Nephron progenitor cell (in vitro differentiated cells): ENCODE measurements at regions not wholly inside any gene's neighbourhood (a gene's known extent, or its start where the extent isn't known, plus 50 kb on each side); places are given as distances from the start of the nearest gene placed in this dataset.
A peak's percentile ranks its signal among the peaks of the same experiment; 100 is the strongest.

Source experiments
- DNase-seq: peaks from one replicate; pipeline ENCODE4 v3.0.0; 2021
- H3K27ac Mint-ChIP-seq: 2 replicates; pipeline ENCODE4 v1.8.0; 2021; ENCODE audit warnings: mild to moderate bottlenecking, moderate library complexity, mixed read lengths
- H3K27me3 Mint-ChIP-seq: 2 replicates; pipeline ENCODE4 v1.8.0; 2021; ENCODE audit warnings: mild to moderate bottlenecking, low read depth, mixed read lengths; ENCODE audit not compliant: poor library complexity
- H3K36me3 Mint-ChIP-seq: 2 replicates; pipeline ENCODE4 v1.8.0; 2021; ENCODE audit warnings: low read depth, mixed read lengths
- H3K4me1 Mint-ChIP-seq: 2 replicates; pipeline ENCODE4 v1.8.0; 2021; ENCODE audit warnings: mixed read lengths
- H3K4me3 Mint-ChIP-seq: 2 replicates; pipeline ENCODE4 v1.8.0; 2021; ENCODE audit warnings: mild to moderate bottlenecking, moderate library complexity, mixed read lengths
- H3K9me3 Mint-ChIP-seq: 2 replicates; pipeline ENCODE4 v1.8.0; 2021; ENCODE audit warnings: mild to moderate bottlenecking, moderate library complexity, mixed read lengths
- TF ChIP-seq, protein P1 (sequence below): fragments of 200-600 bp; sonication (generic); IDR thresholded peaks from 2 replicates; pipeline ENCODE4 v1.5.0; 2021; ENCODE audit warnings: antibody characterized with exemption

DNA sequence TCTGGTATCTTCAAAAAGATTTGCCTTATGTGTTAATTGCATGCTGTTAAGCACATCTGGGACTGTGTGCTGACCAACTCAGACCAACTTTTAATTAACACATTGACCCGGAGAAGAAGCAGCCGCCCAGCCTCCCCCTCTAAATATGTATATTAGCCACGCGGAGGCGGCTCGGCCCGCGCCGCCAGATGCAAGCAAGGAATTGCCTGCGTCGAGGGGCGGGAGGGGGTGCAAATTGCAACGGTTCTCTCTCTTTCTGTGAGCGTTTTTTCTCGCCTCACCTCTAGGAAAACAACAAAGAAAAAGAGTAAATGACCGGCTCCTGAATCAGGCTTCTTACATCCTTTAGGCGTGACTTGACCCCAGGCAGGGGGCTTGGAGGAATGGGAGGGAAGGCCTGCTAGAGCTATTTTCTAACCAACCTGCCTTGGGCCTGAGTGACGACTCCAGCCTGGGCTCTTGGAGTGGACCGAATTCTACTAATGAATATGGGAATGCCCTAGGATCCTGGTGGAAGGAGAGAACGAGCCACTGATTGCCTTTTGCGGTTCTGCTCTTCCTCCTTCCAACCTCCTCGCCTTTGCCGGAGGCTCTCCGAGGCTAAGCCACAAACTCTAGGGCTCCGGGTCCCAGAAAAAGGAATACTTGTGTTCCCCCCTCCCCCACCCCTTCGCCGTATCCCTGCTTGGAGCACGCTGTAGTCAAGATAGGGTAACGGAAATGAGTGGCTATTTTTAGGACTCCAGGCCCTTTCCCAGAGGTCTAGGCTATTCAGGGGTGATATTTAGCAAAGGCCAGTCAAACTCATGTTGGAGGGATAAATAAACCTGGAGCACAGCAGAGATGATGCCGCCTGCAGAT, 417.0 kb upstream of the ESRRG start:
- Mint-ChIP-seq H3K9me3 (peaks cover 11% of the 10 kb centered on the region), H3K4me3 (peak overlapping the region; percentile 76), H3K4me1 (peaks cover 48% of the 10 kb centered on the region), H3K27me3 (peaks cover 78% of the 10 kb centered on the region), H3K36me3 (peaks cover 6% of the 10 kb centered on the region), H3K27ac (no peak overlapping the region)
- peak; percentile 20 for DNase-seq
- TF ChIP-seq, protein P1, sequence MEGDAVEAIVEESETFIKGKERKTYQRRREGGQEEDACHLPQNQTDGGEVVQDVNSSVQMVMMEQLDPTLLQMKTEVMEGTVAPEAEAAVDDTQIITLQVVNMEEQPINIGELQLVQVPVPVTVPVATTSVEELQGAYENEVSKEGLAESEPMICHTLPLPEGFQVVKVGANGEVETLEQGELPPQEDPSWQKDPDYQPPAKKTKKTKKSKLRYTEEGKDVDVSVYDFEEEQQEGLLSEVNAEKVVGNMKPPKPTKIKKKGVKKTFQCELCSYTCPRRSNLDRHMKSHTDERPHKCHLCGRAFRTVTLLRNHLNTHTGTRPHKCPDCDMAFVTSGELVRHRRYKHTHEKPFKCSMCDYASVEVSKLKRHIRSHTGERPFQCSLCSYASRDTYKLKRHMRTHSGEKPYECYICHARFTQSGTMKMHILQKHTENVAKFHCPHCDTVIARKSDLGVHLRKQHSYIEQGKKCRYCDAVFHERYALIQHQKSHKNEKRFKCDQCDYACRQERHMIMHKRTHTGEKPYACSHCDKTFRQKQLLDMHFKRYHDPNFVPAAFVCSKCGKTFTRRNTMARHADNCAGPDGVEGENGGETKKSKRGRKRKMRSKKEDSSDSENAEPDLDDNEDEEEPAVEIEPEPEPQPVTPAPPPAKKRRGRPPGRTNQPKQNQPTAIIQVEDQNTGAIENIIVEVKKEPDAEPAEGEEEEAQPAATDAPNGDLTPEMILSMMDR: no peak

GRCh38 chr1:217139513-217139912, 416.3 kb upstream of the ESRRG start:
- Mint-ChIP-seq H3K36me3 (no peaks in the 10 kb centered on the region), H3K27ac (no peak overlapping the region), H3K4me1 (peaks cover 56% of the 10 kb centered on the region), H3K9me3 (peaks cover 4% of the 10 kb centered on the region), H3K4me3 (peak overlapping the region; percentile 76), H3K27me3 (peaks cover 86% of the 10 kb centered on the region)
- peak; percentile 60 for DNase-seq
- TF ChIP-seq, protein P1: no peak

DNA sequence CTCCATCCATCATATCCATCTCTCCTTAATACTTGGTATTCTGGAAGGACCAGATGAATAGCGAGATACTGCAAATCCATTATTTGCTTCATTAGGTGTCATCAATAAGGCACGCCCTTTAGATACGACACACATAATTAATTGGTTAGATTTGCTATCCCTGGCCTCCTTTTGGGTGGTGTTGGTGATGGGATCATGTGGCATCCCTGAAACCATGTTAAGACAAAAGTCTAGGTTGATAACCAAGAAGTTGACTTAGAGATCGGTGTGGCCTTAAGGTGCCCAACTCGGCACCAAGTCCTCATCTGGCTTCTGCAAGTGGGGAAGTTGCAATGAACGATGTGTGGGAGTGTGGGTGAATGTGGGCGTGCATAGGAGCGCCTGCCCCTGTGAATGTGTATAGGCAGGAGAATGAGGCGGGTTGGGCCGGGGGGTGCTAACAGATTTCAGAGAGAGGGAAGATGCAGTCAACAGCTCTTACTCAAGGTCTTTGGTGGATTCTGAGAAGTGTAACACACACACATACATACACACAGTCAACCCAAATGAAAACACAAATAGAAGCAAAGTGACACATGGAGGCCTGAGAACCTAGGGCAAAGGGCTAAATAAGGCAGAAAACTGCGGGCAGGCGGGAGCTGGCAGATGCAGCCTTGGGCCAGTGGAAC, 415.7 kb upstream of the ESRRG start:
- Mint-ChIP-seq H3K36me3 (no peaks in the 10 kb centered on the region), H3K9me3 (no peaks in the 10 kb centered on the region), H3K4me1 (peaks cover 60% of the 10 kb centered on the region), H3K27me3 (peaks cover 88% of the 10 kb centered on the region), H3K4me3 (peak overlapping the region; percentile 76), H3K27ac (no peak overlapping the region)
- TF ChIP-seq, protein P1: no peak
- peak; percentile 8 for DNase-seq

DNA sequence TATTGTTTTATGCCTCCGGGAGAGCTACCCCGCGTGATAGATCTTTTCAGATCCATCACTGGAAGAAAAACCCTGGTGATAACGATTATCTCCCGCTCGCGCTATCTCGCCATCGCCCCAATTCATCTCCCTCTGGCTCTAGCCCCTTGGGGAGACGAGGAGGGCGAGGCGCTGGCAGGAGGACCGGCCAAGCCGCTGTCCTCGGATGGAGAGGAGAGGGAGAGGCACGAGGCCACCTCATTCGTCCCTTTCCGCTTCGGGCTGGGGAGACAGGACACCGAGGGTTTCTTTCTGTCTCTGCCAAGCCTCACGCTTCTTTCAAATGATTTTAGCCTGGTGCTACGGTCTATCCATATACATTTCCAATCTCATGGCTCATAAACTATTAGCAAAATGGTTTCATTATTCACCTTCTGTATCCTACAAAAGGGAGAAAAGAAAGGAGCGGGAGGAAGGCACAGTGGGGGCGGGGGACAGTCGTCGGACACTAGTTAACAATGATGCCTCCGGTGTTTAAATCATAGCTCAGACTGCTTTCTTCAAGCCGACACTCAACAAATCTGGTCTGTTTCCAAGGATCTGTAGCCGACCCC, 415.0 kb upstream of the ESRRG start:
- peak overlapping the region; percentile 66 for H3K4me3 Mint-ChIP-seq
- no peaks in the 10 kb centered on the region for H3K9me3 Mint-ChIP-seq
- H3K27me3 Mint-ChIP-seq: peaks cover 95% of the 10 kb centered on the region
- DNase-seq: peak; percentile 12
- H3K27ac Mint-ChIP-seq: no peak overlapping the region
- TF ChIP-seq, protein P1: no peak
- peaks cover 60% of the 10 kb centered on the region for H3K4me1 Mint-ChIP-seq
- no peaks in the 10 kb centered on the region for H3K36me3 Mint-ChIP-seq

DNA sequence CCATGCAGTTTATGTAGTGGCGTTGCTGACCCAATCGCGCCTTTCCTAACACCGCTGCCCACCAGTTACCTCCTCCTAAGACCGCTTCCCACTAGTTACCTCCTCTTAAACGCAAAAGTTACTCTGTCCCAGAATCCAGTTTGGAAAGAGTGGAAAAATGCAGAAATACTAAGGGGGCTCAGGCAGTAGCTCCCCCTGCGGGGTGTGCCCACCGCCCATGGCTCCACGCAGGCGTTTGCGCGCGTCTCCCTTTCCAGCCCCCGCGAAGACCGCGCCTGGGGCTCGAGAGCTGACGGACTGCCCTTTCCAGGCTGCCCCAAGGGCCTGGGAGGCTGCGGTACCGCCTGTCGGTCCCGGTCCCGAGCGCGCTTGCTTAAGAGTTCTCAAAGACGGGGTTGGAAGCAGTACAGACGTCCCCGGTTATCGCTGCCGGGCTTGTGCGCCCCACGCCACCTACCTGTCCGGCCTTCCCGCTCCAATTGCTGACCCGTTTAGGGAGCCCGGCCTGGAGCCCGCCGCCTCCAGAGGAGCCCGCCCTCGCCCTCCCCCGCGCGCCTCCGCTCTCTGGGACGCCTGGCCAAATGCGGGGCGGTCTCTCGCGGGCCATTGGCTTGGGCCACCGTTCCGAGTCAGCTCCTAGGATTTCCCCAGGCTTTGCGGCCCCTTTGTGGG, 414.1 kb upstream of the ESRRG start:
- TF ChIP-seq, protein P1: no peak
- H3K27me3 Mint-ChIP-seq: peaks cover 100% of the 10 kb centered on the region
- H3K36me3 Mint-ChIP-seq: no peaks in the 10 kb centered on the region
- no peaks in the 10 kb centered on the region for H3K9me3 Mint-ChIP-seq
- no peak overlapping the region for H3K27ac Mint-ChIP-seq
- peaks cover 60% of the 10 kb centered on the region for H3K4me1 Mint-ChIP-seq
- peak overlapping the region; percentile 66 for H3K4me3 Mint-ChIP-seq
- peak; percentile 59 for DNase-seq
